Right lobe of liver (tissue), 4 donors: ENCODE measurements at regions not wholly inside any gene's neighbourhood (a gene's known extent, or its start where the extent isn't known, plus 50 kb on each side); places are given as distances from the start of the nearest gene placed in this dataset.

Experiments
- CTCF ChIP-seq, 4 donors: fragments of 200-600 bp in 3 of 4; fragments of 450-650 bp in 1 of 4; IDR thresholded peaks; one replicate each; pipeline versions ENCODE4 v1.5.1 to v1.8.0; 2016 to 2022; ENCODE audit warnings: antibody characterized with exemption in 4 of 4, mild to moderate bottlenecking in 2 of 4
- POLR2A ChIP-seq: fragments of 450-650 bp; IDR thresholded peaks from one replicate; pipeline ENCODE4 v1.6.1; 2017; ENCODE audit warnings: antibody characterized with exemption, mild to moderate bottlenecking
- donor health status: DM: no; HTN: no; CAD: no.
- donor health status: DM: no; HTN: no; CAD: no.
- donor health status: DM: no; HTN: yes; CAD: no.

DNA sequence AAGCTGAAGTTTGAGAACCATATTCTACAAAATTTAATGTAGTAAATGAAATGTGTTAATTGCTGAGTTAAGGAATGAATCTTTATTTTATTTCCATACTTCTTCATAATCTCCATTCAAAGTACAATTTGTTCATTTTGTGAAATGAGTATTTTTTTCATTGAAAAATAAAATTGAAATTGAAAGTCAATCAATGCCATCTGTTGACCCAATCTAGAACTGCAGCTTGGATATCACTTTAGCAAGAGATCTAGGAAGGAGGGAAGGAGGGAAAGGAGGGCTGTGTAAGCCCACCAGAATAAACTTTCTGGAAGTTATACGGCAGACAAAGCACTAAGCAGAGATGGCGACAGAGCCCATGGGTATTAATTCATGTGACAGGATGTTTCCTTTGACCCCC is 128.4 kb downstream of the ZMAT1 start:
- peak; percentile 23 to 57 (median 53) for TF ChIP-seq CTCF (IDR thresholded peaks at IDR 0.05)
- TF ChIP-seq POLR2A, result no peak
